DMS 273 (cell line): ENCODE measurements at regions not wholly inside any gene's neighbourhood (a gene's known extent, or its start where the extent isn't known, plus 50 kb on each side); places are given as distances from the start of the nearest gene placed in this dataset.
"Not testable (repeated sequence)": the region's sequence is repeated elsewhere in the genome, so short reads cannot be mapped to it uniquely, and the experiment has no call there.

Source experiments
- DNase-seq: peaks from one replicate; lab custom pipeline; 2025; ENCODE audit not compliant: unreplicated experiment; lab: John Stamatoyannopoulos, UW

DNA sequence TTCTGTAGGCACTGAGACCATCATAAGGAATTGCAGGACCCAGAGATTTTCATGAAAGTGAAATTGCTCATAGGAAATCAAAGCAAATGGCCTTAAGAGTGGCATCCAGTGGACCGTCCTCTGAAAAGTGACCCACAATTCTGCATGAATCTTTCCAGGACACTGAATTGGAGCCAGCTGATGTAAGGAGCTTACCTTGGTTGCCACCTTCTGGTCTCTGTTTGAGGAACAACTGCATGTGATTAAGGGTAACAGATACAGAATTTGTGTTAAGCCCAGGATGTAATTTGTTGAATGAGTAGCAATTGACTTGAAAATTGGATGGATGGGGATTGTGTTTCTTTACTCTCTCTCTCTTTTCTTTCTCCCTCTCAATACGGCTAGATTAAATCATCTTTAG lies 49.9 kb upstream of the GAS1 start:
- peak; percentile 6 for DNase-seq

GRCh38 chr9:86997951-86998350 lies 50.6 kb upstream of the GAS1 start:
- no peak for DNase-seq

- DNase-seq, result no peak
Observed at GRCh38 chr9:87002517-87002916, 55.2 kb upstream of the GAS1 start.

GRCh38 chr9:87004016-87004415 lies 56.7 kb upstream of the GAS1 start:
- DNase-seq, result no peak

DNA sequence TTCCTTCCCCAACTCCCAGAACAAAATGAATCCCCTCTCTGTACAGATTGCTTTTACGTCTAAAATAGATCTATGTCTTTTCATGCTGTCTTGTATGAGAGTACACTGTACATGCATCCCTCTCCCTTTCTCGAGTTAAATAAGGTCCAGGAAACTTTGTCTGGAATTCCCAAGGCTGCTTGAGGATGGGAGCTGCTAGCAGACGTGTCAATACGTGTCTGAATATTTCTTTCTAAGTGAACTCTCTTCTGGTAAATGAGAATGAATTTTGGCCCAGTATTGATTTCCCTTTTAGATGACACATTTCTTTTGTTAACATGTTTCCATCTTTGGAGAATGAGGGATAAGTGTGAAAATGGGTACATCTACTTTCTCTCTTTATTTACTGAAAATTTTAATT lies 59.6 kb upstream of the GAS1 start:
- no peak for DNase-seq

DNA sequence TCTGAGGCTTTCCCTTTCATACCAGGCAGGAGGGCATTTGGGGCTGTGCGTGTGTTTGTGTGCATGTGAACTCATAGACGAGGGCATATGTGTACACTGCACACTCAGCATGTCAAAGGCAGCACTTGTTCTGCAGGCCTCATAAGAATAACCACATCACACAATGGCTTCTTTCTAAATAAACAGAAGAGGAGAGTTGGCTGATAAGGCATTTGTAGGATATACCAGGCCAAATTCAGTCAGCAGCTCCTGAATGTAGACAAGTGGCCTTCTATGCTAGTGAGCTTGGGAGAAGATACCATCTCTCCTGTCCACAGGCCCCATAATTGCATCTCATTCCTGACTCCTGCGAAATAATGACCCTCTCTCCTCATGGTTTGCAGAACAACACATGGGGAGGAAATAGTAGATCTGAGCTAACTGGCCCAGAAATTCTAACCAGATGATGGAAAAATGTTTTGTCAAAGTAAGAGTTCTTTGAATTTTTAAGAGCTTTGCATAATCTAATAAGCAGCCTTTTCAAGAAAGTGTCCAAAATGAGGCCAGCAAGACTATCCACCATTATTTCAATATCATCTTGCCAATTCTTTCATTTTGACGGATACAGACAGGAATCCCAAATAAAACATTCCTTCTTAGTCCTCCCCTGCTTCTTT lies 60.5 kb upstream of the GAS1 start:
- DNase-seq, result no peak

- no peak for DNase-seq
Observed at GRCh38 chr9:87008667-87009066, 61.4 kb upstream of the GAS1 start.

DNA sequence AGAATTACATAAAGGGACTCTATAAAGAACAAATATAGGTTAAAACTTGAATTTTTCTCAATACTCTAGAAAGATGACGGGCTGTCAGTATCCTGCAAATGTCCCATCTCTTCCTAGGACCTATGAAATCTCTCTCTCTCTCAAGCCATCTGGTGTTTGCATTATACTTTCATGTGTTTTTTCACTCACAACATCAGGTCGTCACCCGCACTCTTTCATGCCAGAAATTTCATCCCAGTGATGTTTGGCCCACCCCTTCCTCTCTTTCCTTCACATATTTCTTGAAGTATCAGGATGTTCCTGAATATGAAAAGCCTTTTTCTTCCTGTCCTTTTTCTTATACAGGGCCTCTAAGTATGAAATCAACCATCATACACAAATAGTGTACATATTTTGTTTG lies 63.3 kb upstream of the GAS1 start:
- no peak for DNase-seq

DNA sequence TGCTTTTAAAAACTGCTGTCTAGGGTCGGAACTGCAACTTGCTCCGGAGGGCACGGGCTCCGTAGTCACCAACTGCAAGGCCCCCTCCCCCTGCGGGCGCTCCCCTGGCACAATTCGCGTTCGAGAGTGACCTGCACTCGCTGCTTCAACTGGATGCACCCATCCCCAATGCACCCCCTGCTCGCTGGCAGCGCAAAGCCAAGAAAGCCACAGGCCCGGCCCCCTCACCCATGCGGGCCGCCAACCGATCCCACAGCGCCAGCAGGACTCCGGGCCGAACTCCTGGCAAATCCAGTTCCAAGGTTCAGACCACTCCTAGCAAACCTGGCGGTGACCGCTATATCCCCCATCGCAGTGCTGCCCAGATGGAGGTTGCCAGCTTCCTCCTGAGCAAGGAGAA lies 64.2 kb upstream of the GAS1 start:
- no peak for DNase-seq

- DNase-seq, result no peak
Observed at GRCh38 chr9:87013490-87013889, 66.2 kb upstream of the GAS1 start.

DNA sequence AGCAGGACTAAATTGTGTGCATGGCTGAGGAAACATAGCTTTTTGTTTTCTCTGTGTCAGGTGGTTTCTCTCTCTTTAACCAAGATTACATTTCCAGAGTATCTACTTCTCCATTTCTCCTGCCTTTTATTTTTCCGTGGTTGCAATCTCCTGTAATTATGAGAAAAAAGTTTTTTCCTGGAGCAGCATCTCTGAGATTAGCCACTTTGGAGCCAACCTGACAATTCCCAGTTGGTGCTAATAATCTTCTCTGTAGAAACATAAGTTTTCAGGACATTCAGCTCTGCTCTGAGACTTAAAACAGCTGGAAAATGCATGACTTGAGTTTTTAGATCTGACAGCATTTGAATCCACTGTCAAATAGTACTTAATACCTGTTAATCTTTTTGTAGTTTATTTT lies 67.1 kb upstream of the GAS1 start:
- no peak for DNase-seq

- no peak for DNase-seq
Observed at GRCh38 chr9:87016681-87017080, 69.4 kb upstream of the GAS1 start.

GRCh38 chr9:87020169-87020950 lies 73.1 kb upstream of the GAS1 start:
- DNase-seq, result no peak

DNA sequence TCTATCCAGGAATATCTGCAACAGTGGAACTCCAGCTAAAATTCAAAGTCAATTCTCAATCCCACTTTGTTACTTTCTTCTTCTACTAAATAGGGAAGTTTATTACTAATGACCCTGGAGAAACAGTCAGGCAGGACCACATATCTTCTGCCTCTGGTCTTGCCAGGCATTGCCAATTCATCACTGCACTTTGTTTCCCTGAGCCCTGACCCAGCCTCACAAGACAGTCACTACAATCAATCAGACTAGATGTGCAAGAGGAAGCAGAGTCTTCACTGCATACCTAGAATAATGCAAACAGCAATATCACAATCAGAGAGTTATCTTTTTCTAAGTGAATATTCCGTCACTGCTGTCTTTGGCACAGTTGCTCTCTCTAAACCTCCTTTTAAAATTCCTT lies 74.9 kb upstream of the GAS1 start:
- no peak for DNase-seq

DNA sequence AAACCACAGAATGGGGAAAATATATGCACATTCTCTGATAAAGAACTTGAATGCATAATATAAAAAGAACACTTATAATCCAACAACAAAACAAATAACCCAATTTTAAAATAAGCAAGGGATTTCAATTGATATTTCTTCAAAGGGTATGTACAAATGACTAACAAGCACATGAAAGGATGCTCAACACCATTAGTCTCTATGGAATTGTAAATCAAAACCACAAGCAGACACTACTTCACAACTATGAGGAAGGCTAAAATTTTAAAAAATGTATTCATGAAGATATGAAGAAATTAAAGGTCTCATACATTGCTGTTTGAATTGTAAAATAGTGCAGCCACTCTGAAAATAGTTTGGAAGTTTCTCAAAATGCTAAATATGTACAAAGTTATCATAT lies 78.9 kb upstream of the GAS1 start:
- no peak for DNase-seq

DNA sequence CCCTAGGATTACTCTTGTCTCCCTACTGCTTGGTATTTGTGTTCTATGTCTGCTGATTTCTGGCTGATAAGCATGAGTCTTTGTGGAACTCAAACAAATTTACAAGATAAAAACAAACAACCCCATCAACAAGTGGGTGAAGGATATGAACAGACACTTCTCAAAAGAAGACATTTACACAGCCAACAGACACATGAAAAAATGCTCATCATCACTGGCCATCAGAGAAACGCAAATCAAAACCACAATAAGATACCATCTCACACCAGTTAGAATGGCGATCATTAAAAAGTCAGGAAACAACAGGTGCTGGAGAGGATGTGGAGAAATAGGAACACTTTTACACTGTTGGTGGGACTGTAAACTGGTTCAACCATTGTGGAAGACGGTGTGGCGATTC lies 81.5 kb upstream of the GAS1 start:
- not testable (repeated sequence) for DNase-seq

DNA sequence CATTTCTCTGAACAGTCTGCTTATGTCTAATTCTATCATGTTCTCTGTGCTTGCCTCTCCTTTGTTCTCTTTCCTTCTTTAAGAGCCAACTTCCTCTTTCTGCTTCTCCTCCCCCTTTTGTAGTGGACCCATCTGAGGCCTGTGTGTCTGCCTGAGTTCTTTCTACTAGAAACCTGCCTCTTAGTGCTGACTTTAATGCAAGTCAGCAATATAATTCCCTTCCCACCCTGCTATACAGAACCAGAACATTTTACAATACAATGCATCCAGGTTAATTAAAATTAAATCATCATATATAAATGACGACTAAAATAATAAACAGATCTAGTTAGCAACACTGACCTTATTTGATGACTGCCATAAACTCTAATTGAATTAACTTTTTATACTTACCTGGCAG lies 82.6 kb upstream of the GAS1 start:
- DNase-seq, result no peak

DNA sequence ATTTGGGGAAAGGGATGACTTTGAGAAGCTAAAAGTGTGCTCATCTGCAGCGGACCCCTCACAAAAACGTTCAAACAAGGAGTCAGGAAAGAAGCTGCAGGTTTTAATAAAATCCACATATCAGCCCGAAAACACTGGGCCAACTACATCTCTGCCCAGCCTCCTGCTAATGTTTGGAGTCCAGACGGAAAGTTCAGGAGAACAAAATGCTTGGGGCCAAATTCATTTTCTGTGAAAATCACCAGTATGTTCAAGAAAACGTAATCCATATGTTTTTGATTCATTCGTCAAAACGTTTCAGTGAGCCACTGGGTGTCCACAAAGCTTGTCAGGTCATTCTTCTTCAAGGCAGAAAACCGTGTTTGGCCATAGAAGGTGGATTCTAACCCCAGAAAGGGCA lies 87.5 kb upstream of the GAS1 start:
- DNase-seq, result no peak

GRCh38 chr9:87035879-87036278 lies 88.6 kb upstream of the GAS1 start:
- DNase-seq, result no peak

- DNase-seq, result no peak
Observed at GRCh38 chr9:87036506-87036905, 89.2 kb upstream of the GAS1 start.

DNA sequence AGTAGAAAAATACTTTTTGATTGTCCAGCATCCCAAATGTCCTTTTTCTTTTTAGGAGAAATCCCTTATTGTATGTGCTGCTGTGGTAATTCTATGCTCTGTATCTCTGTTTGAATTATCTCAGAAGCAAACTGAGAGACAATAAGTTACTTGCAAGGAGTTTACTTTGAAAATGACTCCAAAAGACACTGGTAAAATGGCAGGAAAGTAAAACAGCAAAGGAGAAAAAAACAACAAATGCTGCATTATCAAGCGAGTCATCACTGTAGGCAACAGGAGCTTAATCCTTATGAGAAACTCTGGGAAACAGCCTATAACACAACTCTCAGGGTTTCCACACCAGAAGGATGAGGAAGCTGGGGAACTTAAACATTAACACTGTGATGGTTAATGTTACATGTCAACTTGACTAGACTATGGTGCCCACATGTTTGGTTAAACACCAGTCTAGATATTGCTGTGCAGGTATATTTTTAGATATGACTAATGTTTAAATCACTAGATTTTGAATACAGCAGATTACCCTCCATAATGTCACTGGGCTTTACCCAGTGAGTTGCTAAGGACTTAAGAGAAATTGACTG lies 92.6 kb upstream of the GAS1 start:
- no peak for DNase-seq

GRCh38 chr9:87040410-87041009 lies 93.2 kb upstream of the GAS1 start:
- DNase-seq, result no peak
